Fibroblast of skin of scalp (primary cell): ENCODE measurements at regions not wholly inside any gene's neighbourhood (a gene's known extent, or its start where the extent isn't known, plus 50 kb on each side); places are given as distances from the start of the nearest gene placed in this dataset.
"Not testable (repeated sequence)": the region's sequence is repeated elsewhere in the genome, so short reads cannot be mapped to it uniquely, and the experiment has no call there.

Experiments
- DNase-seq: peaks from one replicate; pipeline ENCODE4 v3.0.0-alpha.2; 2013

- DNase-seq: not testable (repeated sequence)
Observed at GRCh38 chr9:138213748-138214147, 336.2 kb downstream of the CACNA1B start.

- DNase-seq: not testable (repeated sequence)
Observed at GRCh38 chr9:138214548-138214947, 337.0 kb downstream of the CACNA1B start.

GRCh38 chr9:138215588-138215987, 338.0 kb downstream of the CACNA1B start:
- DNase-seq: not testable (repeated sequence)

- DNase-seq: not testable (repeated sequence)
Observed at GRCh38 chr9:138216817-138217216, 339.2 kb downstream of the CACNA1B start.

GRCh38 chr9:138217284-138217850, 339.8 kb downstream of the CACNA1B start:
- DNase-seq: not testable (repeated sequence)

- DNase-seq: not testable (repeated sequence)
Observed at GRCh38 chr9:138219249-138219648, 341.7 kb downstream of the CACNA1B start.

- DNase-seq: not testable (repeated sequence)
Observed at GRCh38 chr9:138221446-138222054, 344.0 kb downstream of the CACNA1B start.

- not testable (repeated sequence) for DNase-seq
Observed at GRCh38 chr9:138237099-138237498, 359.5 kb downstream of the CACNA1B start.

- DNase-seq: not testable (repeated sequence)
Observed at GRCh38 chr9:138282903-138283302, 405.3 kb downstream of the CACNA1B start.
